ENCODE measurements at regions not wholly inside any gene's neighbourhood (a gene's known extent, or its start where the extent isn't known, plus 50 kb on each side); places are given as distances from the start of the nearest gene placed in this dataset.

- Histone ChIP-seq H3K9me3 (ENCODE audit: low read depth) (no peaks in the 10 kb centered on the region), H3K4me3 (no peak overlapping the region), H3K27me3 (peaks cover 22% of the 10 kb centered on the region), H3K4me2 (no peak overlapping the region), H2AFZ (replicated peaks) (no peak overlapping the region), H3K36me3 (no peaks in the 10 kb centered on the region), H3K4me1 (peaks cover 4% of the 10 kb centered on the region), H3K79me2 (ENCODE audit: low read depth) (no peaks in the 10 kb centered on the region), H3K9ac (no peak overlapping the region), H3K27ac (no peak overlapping the region), H3F3A (ENCODE audit: low read depth) (peaks cover 8% of the 10 kb centered on the region), H4K20me1 (ENCODE audit: low read depth) (peaks cover 18% of the 10 kb centered on the region)
- H3K36me3 Mint-ChIP-seq = no peaks in the 10 kb centered on the region
- no peak overlapping the region for H3K4me3 Mint-ChIP-seq
- peaks cover 5% of the 10 kb centered on the region for H3K27me3 Mint-ChIP-seq (ENCODE audit: insufficient read depth, low read depth)
- H3K9me3 Mint-ChIP-seq = no peaks in the 10 kb centered on the region
- no peak for DNase-seq (ENCODE audit: low spot score)
- H3K4me1 Mint-ChIP-seq = peaks cover 10% of the 10 kb centered on the region
- TF ChIP-seq CTCF (IDR thresholded peaks at IDR 0.05) (no peak), EZH2phosphoT487 (IDR thresholded peaks at IDR 0.05) (no peak), EZH2 (IDR thresholded peaks at IDR 0.05) (no peak)
- no peak overlapping the region for H3K27ac Mint-ChIP-seq
Observed at GRCh38 chr1:201618905-201619304, 80.0 kb downstream of the NAV1 start.

- no peak overlapping the region for H3K27ac Mint-ChIP-seq
- Histone ChIP-seq H3K4me1 (peaks cover 2% of the 10 kb centered on the region), H3K27ac (no peak overlapping the region), H3F3A (ENCODE audit: low read depth) (peaks cover 3% of the 10 kb centered on the region), H3K36me3 (no peaks in the 10 kb centered on the region), H4K20me1 (ENCODE audit: low read depth) (peaks cover 12% of the 10 kb centered on the region), H2AFZ (replicated peaks) (no peak overlapping the region), H3K79me2 (ENCODE audit: low read depth) (no peaks in the 10 kb centered on the region), H3K4me3 (no peak overlapping the region), H3K4me2 (no peak overlapping the region), H3K9ac (no peak overlapping the region), H3K9me3 (ENCODE audit: low read depth) (no peaks in the 10 kb centered on the region), H3K27me3 (peaks cover 17% of the 10 kb centered on the region)
- H3K4me3 Mint-ChIP-seq = no peak overlapping the region
- H3K9me3 Mint-ChIP-seq = no peaks in the 10 kb centered on the region
- peaks cover 5% of the 10 kb centered on the region for H3K27me3 Mint-ChIP-seq (ENCODE audit: insufficient read depth, low read depth)
- TF ChIP-seq CTCF (IDR thresholded peaks at IDR 0.05) (no peak), EZH2 (IDR thresholded peaks at IDR 0.05) (no peak), EZH2phosphoT487 (IDR thresholded peaks at IDR 0.05) (no peak)
- no peak for DNase-seq (ENCODE audit: low spot score)
- no peaks in the 10 kb centered on the region for H3K36me3 Mint-ChIP-seq
- peaks cover 8% of the 10 kb centered on the region for H3K4me1 Mint-ChIP-seq
Observed at GRCh38 chr1:201619513-201619912, 80.6 kb downstream of the NAV1 start.

- Mint-ChIP-seq H3K4me3 (no peak overlapping the region), H3K4me1 (peaks cover 6% of the 10 kb centered on the region), H3K36me3 (no peaks in the 10 kb centered on the region), H3K27me3 (ENCODE audit: insufficient read depth, low read depth) (peaks cover 5% of the 10 kb centered on the region), H3K9me3 (no peaks in the 10 kb centered on the region), H3K27ac (no peak overlapping the region)
- no peak overlapping the region for H3K4me3 ChIP-seq
- no peak for TF ChIP-seq EZH2 (IDR thresholded peaks at IDR 0.05)
- no peak for TF ChIP-seq EZH2phosphoT487 (IDR thresholded peaks at IDR 0.05)
- TF ChIP-seq CTCF (IDR thresholded peaks at IDR 0.05) = no peak
- H3F3A ChIP-seq (ENCODE audit: low read depth) = no peaks in the 10 kb centered on the region
- H3K36me3 ChIP-seq = no peaks in the 10 kb centered on the region
- no peak overlapping the region for H3K4me2 ChIP-seq
- H3K27ac ChIP-seq = no peak overlapping the region
- H4K20me1 ChIP-seq (ENCODE audit: low read depth) = no peaks in the 10 kb centered on the region
- H3K9ac ChIP-seq = no peak overlapping the region
- no peaks in the 10 kb centered on the region for H3K9me3 ChIP-seq (ENCODE audit: low read depth)
- DNase-seq (ENCODE audit: low spot score) = no peak
- H3K4me1 ChIP-seq = no peaks in the 10 kb centered on the region
- no peak overlapping the region for H2AFZ ChIP-seq (replicated peaks)
- H3K79me2 ChIP-seq (ENCODE audit: low read depth) = no peaks in the 10 kb centered on the region
- no peaks in the 10 kb centered on the region for H3K27me3 ChIP-seq
Observed at GRCh38 chr1:201622353-201622752, 83.4 kb downstream of the NAV1 start.
